GM19395 (cell line): ENCODE measurements at regions not wholly inside any gene's neighbourhood (a gene's known extent, or its start where the extent isn't known, plus 50 kb on each side); places are given as distances from the start of the nearest gene placed in this dataset.
"Not testable (repeated sequence)": the region's sequence is repeated elsewhere in the genome, so short reads cannot be mapped to it uniquely, and the experiment has no call there.

ENCODE experiments used
- ATAC-seq: cut with Tn5 transposase; IDR thresholded peaks from one replicate; pipeline ENCODE4 v1.9.1; 2021; ENCODE audit warnings: mild to moderate bottlenecking, moderate library complexity; ENCODE audit not compliant: unreplicated experiment

DNA sequence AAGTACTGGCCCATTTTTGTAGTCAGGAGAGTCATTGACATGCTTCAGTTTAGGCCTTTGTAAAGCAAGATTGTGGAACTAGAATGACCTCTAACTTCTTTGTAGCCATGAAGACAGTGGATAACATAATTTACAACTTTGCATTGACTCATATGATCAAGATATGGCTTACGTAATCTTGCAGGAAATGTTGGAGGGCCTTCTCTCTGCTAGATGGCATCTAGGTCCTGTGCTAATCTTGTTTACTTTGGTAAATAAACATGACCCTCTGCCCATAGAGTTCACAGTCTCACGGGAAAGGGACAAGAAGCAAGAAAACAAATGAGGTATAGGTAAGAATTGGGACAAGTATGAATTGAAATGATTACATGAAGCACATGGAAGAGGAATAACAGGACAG lies 355.2 kb upstream of the ARID1B start:
- ATAC-seq = no peak

DNA sequence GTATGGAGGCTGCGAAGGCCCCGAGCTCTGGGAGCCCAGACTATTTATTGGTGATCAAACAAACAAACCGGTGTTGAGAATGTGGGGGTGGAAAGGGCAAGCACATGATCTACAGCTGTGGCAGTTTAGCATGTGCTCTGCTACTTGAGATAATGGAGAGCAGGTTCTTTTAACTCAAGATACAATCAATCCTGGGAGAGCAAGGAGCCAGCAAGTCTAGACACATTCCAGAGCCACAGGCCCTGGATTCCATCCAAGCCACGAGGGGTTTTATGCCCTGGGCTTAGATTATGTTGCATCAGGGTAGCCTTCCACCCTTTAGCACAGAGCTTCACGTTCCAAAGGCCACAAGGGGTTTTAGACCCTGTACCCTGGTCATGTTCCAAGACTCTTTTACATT lies 355.9 kb upstream of the ARID1B start:
- not testable (repeated sequence) for ATAC-seq

DNA sequence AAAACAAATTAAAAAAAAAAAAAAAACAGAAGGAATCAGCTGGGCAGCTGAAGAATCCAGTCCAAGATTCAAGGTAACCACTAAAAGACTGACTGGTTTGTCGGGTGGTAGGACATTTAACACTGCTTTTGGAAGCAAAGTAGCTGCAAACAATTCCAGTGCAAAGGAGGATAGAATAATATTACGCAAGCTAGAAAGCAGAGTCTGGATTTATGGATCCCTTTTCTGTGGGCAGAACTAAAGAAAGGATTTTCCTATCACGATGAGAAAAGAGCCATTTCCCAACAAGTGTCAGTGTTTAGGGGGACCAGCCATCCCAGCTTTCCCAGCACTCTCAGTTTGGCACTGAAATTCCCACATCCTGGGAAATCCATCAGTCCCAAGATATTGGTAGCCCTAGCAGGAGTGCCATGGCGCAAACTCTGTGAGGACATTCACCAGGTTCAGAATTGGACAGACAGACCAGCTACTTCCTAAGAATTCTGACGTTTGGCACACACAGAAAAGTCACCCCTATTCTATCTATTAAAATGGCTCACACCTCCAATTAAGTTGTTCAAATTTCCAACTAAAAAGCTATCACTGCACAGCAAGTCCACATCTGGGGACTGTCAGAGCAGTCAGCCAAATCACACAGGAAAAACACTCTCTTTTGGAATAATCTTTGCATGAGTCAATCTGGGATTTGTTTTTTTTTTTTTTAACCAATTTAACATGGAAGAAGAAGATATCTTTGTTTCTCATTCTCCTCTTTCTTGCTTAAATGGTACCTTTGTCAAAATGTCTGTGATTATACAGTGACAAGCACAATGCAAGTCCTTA lies 356.8 kb upstream of the ARID1B start:
- ATAC-seq = no peak

DNA sequence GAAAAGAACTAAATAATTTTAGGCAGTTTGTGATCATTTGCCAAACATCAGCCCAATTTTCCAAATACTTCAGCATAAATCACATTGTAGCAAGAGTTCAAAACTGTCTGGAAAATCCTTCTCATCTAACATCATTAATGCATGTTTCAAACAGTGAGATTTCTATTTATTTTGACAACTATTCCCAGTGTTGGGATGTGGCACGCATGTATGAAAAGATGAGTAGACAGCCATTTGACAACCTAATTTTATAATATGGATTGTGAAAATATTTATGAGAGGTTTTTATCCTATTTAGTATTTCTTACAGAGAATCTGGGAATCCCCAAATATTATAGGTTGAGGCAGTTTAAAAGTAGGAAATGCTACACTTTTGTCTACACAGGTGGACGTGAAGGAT lies 357.6 kb upstream of the ARID1B start:
- ATAC-seq = no peak

DNA sequence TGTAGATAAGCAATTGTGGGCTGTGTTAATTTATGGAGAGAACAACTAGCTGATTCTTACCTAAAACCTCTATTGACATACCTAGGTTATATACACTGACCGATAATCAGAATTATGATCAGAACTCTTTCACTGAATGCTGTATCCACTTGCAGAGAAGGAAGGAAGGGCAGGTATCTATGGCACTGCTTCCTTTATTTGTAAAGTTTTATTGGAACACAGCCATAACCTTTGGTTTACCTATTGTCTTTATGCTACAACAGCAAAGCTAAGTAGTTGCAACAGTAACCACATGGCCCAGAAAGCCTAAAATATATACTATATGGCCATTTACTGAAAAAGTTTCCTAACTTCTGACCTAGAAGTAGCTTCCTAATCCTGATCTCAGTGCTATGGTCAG lies 358.9 kb upstream of the ARID1B start:
- ATAC-seq = no peak

DNA sequence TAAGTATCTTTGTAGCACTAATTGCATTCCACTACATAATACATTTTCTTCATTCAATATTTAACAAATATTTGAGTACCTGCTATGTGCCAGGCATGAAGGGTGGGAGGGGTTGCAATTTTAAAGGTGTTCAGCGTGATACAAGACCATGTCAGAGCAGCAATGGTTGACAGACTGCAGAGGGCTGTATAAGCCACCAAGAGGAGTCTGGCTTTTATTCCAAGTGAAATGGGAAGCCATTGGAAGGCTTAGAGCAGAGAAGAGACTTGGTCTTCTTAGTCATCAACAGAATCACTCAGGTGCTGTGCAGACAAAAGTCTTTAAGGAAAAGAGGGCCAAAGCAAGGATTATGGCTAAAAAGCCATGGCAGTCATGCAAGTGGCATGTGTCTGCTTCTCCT lies 360.8 kb upstream of the ARID1B start:
- no peak for ATAC-seq

DNA sequence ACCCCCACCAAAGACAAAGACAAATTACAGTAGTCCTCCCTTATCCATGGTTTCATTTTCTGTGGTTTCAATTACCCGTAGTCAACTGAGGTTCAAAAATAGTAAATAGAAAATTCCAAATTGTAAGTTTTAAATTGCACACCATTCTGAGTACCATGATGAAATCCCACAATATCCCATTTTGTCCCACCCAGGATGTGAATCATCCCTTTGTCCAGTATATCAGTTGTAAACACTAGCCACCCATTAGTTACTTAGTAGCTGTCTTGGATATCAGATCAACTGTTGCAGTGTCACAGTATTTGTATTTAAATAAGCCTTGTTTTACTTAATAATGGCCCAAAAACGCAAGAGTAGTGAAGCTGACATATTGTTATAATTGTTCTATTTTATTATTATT lies 364.0 kb upstream of the ARID1B start:
- no peak for ATAC-seq

DNA sequence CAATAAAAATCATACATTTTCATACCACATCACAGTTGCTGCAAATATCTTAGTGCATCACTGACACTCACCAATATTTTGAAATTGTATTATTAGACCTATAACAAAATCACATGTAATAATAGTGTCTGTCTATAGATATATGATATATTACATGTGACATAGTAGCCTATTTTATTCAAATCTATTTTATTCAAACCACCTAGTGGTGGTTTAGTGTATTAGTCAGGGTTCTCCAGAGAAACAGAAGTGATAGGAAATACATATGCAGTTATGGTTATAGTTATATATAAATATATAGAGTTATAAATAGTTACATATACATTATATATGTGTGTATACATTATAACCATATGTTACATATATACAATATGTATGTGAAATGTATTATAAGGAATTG lies 366.5 kb upstream of the ARID1B start:
- no peak for ATAC-seq

DNA sequence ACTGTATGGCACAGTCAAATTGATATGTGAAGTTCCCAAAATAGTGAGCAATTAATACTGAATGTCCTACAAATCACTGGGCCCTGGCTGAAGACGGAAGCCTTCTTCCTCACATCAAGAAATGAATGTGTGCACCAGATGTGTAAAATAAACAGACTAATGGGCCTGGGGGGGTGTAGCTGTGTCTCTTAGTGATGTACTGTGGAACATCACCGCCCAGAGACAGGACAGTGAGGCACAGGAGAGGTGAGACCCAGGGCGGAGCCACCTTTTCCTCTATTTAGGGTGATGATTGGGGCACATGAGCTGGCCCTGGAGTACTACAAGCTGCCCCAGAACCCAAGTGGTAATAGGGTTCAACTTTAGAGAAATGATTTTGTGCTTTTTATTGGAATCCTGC lies 368.5 kb upstream of the ARID1B start:
- ATAC-seq = no peak

DNA sequence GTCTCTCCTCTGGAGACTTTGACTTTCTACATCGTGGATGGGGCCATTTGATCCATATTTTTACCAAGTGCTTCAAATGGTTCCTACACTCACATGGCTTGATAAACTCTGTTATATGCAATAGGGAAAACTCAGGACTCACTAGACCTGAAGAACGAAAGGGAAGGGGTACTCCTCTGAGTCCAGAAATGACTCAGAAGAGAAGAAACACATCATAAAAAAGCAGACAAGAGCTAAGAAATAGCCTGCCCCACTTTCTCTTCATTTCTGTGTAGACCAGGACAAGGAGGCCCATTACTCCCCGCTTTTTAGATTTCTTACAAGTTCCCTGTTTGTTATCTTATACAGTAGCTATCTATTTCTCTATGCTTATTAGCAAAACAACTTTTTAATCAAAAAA lies 369.8 kb upstream of the ARID1B start:
- ATAC-seq = no peak

DNA sequence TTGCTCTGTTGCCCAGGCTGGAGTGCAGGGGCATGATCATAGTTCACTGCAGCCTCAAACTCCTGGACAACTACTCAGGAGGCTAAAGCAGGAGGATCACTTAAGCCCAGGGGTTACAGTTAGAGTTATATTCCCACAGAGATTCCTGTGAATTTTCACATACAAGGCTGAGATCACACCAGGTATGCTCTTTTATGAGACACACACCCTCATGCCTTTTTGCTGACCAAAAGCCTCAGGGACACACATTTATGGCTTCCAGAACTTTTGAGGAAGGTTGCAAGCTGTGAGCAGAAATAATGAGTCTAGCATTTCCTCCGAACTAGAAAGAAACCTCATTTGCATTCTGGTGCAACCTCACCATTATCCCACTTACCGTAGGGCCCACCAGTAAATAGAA lies 370.5 kb upstream of the ARID1B start:
- ATAC-seq = no peak

DNA sequence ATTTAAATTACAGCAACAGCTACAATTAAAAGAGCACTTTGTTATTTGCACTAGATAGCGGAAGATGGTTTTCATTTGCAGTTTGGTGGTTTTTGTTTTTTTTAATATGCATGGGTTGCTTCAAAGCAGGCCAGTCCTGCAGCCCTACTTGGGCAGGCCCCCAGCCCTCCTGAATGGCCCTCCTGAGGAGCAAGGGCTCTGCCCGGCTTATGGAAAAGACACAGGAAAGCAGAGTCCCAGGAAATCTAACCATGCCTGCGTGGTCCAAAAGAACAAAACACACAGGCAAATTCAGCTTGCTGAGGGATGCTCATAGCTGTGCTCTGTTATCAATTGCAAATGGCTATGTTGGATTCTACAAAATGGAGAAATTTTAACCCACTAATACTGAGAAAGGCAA lies 371.1 kb upstream of the ARID1B start:
- ATAC-seq = no peak

DNA sequence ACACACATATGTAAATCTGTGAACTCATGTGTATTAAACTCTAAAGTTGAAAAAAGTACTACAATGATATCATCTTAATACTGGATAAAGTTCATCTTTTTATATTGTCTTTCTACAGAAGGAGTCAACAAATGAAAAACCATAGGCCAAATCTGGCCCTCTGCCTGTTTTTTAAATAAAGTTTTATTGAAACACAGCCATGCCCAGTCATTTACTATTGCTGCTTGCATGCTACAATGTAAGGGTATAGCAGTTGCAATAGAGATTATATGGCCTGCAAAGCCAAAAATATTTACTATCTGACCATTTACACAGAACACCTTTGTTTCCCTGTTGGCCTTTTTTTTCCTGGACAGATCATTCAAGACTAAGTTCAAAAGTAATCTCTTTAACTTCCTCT lies 374.6 kb upstream of the ARID1B start:
- no peak for ATAC-seq

DNA sequence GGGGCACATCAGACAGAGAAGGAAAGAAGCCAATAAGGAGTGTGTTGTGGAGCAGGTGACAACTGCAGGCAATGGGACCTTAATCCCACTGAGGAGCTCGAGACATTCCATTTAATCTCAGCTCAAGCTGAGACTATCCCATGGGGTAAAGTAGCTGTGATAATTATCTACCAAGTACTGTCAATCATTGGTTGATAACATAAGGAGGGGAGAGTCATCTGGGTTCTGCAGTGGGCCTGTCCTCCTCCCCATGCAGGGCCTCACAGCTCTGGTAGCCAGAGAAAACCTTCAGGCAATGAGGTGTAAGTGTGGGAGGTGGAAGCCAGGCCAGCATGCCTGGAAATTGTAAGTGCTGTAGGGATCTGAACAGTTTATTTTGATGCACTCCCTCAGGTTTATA lies 375.0 kb upstream of the ARID1B start:
- ATAC-seq = no peak

DNA sequence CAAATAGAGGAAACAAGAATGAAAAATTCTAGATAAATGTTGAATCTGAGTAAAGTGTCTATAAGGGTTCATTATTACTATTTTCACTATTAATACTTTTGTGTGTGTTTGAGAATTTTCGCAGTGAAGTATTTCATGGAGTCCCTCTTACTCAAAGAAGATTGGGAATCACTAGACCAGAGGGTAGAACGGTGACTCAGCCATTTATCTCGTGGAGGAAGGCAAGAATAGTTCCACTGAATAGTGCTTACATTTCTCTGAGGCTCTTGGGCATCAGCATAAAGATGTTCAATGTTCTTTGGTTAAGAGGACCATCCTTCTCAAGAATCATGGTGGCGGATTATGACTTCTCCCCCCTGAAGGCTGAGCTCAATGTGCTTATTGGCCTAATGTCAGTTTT lies 376.7 kb upstream of the ARID1B start:
- no peak for ATAC-seq

DNA sequence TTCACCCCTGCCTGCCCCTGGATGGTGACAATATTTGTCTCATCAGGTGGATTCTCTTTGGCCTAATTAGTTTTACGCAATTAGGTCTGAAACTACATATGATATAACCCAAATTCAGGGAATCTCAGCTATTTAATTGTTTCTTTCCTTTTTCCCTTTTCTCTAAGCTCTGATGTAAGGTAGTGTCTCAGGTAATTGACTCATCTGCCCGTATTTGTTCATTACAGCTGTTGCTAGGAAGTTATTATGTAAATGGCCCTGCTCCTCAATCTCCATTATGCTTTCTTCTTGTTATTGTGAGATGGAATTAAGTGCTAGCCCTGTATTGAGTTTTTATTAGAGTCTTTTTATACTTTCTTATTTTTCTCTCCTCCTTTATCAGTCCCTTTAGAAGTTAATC lies 378.2 kb upstream of the ARID1B start:
- no peak for ATAC-seq

DNA sequence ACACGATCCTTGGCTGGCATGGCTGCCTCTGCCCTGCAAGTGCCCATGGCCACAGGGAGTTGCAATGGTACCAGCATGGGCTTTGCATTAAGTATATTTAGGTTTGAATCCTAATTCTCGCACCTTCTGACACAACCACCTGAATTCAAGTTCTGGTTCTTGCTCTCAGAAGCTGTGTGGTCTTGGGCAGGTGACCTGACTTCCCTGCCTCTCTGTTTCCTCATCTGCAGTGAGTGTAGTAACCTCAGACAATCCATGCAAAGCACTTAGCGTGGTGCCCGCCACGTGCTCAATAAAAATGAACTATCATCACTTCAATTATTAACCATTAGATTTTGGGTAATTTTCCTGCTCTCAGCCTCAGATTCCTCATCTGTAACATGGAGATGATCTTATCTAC lies 378.8 kb upstream of the ARID1B start:
- ATAC-seq = no peak

DNA sequence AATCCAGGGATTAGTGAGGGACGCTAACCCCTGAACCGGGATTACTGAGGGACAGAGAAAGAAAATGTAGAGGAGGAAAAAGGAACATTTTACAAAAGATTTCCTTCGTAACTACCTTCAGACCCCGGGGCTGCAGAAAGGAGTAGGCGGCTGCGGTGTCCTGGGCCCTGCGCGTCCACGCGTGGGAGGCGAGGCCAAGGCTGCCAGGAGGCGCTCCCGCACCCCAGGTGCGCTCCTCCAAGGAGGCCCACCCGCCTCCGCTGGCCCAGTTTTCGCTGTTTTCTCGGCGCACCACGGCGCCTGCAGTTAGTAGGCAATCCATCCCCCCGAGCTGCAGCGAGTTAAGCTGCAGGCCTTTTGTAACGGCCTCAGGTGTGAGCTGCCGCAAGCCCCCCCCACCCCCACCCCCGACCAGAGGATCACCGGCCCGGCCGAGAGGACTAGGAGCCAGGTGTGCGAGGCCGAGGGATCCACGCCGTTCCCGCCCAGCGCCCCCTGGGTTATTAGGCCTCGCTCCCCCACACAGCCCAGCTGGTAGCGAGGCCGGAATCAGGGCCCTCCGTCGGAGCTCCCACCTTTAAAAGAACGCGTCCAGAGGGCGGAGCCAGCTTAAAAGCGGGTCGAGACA lies 380.3 kb upstream of the ARID1B start:
- ATAC-seq = no peak

DNA sequence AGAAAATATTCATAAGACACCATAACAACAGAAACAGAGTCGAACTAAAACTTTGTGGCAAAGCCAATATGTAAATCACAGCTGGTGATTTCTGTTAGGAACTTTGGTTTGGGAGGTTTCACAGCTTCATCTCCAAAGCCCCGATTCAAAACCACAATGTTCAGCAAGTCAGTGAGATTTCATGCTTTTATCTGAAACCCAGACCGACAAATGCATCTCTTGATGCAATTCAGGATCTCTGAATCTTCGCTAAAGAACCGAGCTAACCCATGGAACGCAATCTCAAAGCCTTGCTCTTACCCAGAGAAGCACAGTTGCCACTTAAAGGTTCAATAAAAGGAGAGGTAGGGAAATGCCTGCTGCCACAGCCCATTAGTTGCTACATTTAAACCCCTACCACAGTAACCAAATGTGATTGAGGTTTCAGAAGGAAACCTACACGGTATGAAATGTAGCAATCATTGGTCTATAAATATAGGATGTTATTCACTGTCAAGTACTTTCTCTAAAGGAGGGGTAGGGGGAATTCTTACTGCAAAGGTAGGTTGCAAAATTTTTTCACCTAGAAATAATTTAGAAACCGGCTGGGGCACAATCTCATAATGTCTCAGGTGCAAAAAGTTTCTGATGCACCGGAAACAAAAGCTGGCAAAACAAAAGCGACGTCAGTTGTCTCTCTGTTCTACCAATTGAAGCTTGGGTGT lies 381.0 kb upstream of the ARID1B start:
- peak; percentile 76 for ATAC-seq

DNA sequence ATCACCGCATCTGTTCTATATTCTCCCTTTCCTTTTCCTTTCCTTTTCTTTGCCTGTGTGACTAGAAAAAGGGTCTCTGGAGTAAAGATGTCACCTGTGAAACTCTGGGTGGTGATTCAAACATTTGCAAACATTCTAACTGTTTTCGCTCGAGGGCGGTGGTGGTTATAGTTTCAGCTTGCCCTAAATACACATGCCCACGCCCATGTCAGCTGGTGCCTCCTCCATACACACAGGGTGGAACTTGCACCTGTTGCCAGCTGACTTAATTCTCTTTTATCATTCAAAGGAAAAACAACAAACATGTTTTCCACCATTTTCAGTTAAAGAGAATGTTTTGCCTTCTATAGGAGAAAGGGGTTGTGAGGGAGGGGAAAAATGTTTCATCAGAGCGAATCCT lies 381.9 kb upstream of the ARID1B start:
- peak; percentile 62 for ATAC-seq

DNA sequence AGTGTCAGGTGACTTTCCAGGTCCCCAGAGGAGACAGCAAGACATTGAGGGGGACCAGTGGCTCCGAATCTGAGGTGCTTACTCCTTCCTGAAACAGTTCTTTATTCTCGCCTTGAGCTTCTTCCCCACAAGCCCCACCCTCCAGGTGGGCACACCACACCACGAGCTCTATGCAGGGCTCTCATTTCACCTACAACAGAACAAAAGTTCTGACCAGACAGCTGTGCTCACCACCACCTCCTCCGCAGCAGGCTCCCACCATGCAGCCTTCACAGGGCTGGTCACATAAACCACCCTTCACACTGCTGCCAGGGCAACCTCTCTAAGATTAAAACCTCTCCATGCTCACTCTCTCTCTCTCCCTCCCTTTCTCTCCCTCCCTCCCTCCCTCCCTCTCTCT lies 384.5 kb upstream of the ARID1B start:
- ATAC-seq = no peak

DNA sequence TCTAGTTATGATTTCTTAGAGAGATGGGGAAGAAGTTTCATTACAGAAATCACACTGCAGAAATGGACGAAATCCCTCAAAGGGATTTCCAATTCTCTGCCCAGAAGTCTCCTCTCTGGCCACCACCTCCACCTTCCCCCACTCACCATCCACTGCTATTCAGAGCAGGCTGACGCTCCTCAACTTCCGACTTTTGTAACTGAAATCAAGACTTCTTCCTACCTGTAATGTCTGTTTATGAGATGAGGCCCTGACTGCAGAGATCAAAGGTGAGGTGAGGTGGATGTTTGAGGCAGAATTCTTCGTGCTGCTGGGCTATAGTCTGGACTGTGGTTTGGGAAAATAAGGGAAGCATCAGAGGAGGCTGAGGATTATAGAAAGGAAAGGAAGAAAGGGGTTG lies 385.2 kb upstream of the ARID1B start:
- ATAC-seq = no peak
